Glomerular visceral epithelial cell (primary cell): ENCODE measurements at regions not wholly inside any gene's neighbourhood (a gene's known extent, or its start where the extent isn't known, plus 50 kb on each side); places are given as distances from the start of the nearest gene placed in this dataset.
"Not testable (repeated sequence)": the region's sequence is repeated elsewhere in the genome, so short reads cannot be mapped to it uniquely, and the experiment has no call there.

Experiments used
- DNase-seq: peaks from one replicate; pipeline ENCODE4 v3.0.0-alpha.2; 2016; ENCODE audit errors: extremely low spot score

- DNase-seq, result no peak
Observed at GRCh38 chr3:110318108-110318507, 753.5 kb upstream of the NECTIN3 start.

- DNase-seq, result no peak
Observed at GRCh38 chr3:110323349-110323748, 748.3 kb upstream of the NECTIN3 start.

- DNase-seq, result no peak
Observed at GRCh38 chr3:110324171-110324705, 747.4 kb upstream of the NECTIN3 start.

- DNase-seq, result no peak
Observed at GRCh38 chr3:110327870-110328269, 743.7 kb upstream of the NECTIN3 start.

- DNase-seq, result not testable (repeated sequence)
Observed at GRCh38 chr3:110331562-110331961, 740.1 kb upstream of the NECTIN3 start.

- no peak for DNase-seq
Observed at GRCh38 chr3:110332629-110333028, 739.0 kb upstream of the NECTIN3 start.

GRCh38 chr3:110341047-110341446 is 730.6 kb upstream of the NECTIN3 start:
- DNase-seq, result no peak

- peak; percentile 81 for DNase-seq
Observed at GRCh38 chr3:110343376-110343775, 728.2 kb upstream of the NECTIN3 start.

- DNase-seq, result peak; percentile 56
Observed at GRCh38 chr3:110343945-110344344, 727.7 kb upstream of the NECTIN3 start.

GRCh38 chr3:110344487-110344886 is 727.1 kb upstream of the NECTIN3 start:
- no peak for DNase-seq

- peak; percentile 95 for DNase-seq
Observed at GRCh38 chr3:110344897-110345767, 726.5 kb upstream of the NECTIN3 start.

- DNase-seq, result no peak
Observed at GRCh38 chr3:110349295-110349694, 722.3 kb upstream of the NECTIN3 start.

- no peak for DNase-seq
Observed at GRCh38 chr3:110352841-110353604, 718.6 kb upstream of the NECTIN3 start.

- no peak for DNase-seq
Observed at GRCh38 chr3:110362751-110363150, 708.9 kb upstream of the NECTIN3 start.

- not testable (repeated sequence) for DNase-seq
Observed at GRCh38 chr3:110367289-110367688, 704.3 kb upstream of the NECTIN3 start.

GRCh38 chr3:110375751-110376518 is 695.7 kb upstream of the NECTIN3 start:
- no peak for DNase-seq

GRCh38 chr3:110378481-110378880 is 693.1 kb upstream of the NECTIN3 start:
- DNase-seq, result no peak

- peak; percentile 1 for DNase-seq
Observed at GRCh38 chr3:110381992-110382391, 689.6 kb upstream of the NECTIN3 start.

- no peak for DNase-seq
Observed at GRCh38 chr3:110383356-110383755, 688.3 kb upstream of the NECTIN3 start.

GRCh38 chr3:110384601-110385000 is 687.0 kb upstream of the NECTIN3 start:
- DNase-seq, result no peak

GRCh38 chr3:110389005-110389404 is 682.6 kb upstream of the NECTIN3 start:
- no peak for DNase-seq

- no peak for DNase-seq
Observed at GRCh38 chr3:110390372-110390771, 681.2 kb upstream of the NECTIN3 start.
